A673 (cell line): ENCODE measurements at regions not wholly inside any gene's neighbourhood (a gene's known extent, or its start where the extent isn't known, plus 50 kb on each side); places are given as distances from the start of the nearest gene placed in this dataset.

Source experiments
- BruUV-seq: library from RNA; stranded (reverse); fragments of 400-500 nt; replicated peaks from 2 replicates; lab custom pipeline; 2021; lab: Mats Ljungman, UMichigan
- CTCF ChIA-PET: fragments of 300-600 bp; sonication (Branson Sonifier 250); formaldehyde crosslinking; loops from one replicate; lab custom pipeline; 2022; ENCODE audit warnings: antibody characterized with exemption; lab: Charles Lee
- POLR2A ChIA-PET: fragments of 300-600 bp; sonication (Branson Sonifier 250); formaldehyde crosslinking; loops from one replicate; lab custom pipeline; 2022; ENCODE audit warnings: antibody characterized with exemption; ENCODE audit not compliant: low non-redundant PET; lab: Charles Lee
- DNase-seq: peaks from one replicate; pipeline ENCODE4 v3.0.0-alpha.2; 2015; ENCODE audit warnings: low spot score
- H3K27ac ChIP-seq: fragments of 200-600 bp; sonication (generic); 2 replicates; pipeline ENCODE4 v1.5.1; 2016; ENCODE audit warnings: mixed run types, low read depth, mild to moderate bottlenecking, mixed read lengths, antibody characterized with exemption, low read length; ENCODE audit not compliant: poor library complexity, severe bottlenecking
- H3K27me3 ChIP-seq: fragments of 200-600 bp; sonication (generic); replicated peaks from 2 replicates; pipeline ENCODE4 v1.6.1; 2017; ENCODE audit warnings: mixed run types, low read depth, mild to moderate bottlenecking, mixed read lengths, antibody characterized with exemption, low read length; ENCODE audit not compliant: insufficient read depth, poor library complexity
- H3K36me3 ChIP-seq: fragments of 200-600 bp; sonication (generic); 2 replicates; pipeline ENCODE4 v1.6.1; 2016; ENCODE audit warnings: mixed run types, mild to moderate bottlenecking, mixed read lengths, antibody characterized with exemption, low read length; ENCODE audit not compliant: insufficient read depth, poor library complexity, severe bottlenecking
- H3K4me1 ChIP-seq: fragments of 200-600 bp; sonication (generic); 2 replicates; pipeline ENCODE4 v1.6.1; 2017; ENCODE audit warnings: mixed run types, mild to moderate bottlenecking, mixed read lengths, antibody characterized with exemption, low read length; ENCODE audit not compliant: insufficient read depth, poor library complexity, severe bottlenecking
- H3K4me3 ChIP-seq: fragments of 200-600 bp; sonication (generic); 2 replicates; pipeline ENCODE4 v1.5.1; 2016; ENCODE audit warnings: low read depth, mixed run types, mild to moderate bottlenecking, mixed read lengths, low read length; ENCODE audit not compliant: poor library complexity, severe bottlenecking
- H3K9me3 ChIP-seq: fragments of 200-600 bp; sonication (generic); 2 replicates; pipeline ENCODE4 v1.6.1; 2016; ENCODE audit warnings: mixed run types, low read depth, mild to moderate bottlenecking, mixed read lengths, antibody characterized with exemption, low read length; ENCODE audit not compliant: poor library complexity, severe bottlenecking
- EZH2 ChIP-seq: fragments of 200-600 bp; sonication (generic); IDR thresholded peaks from 2 replicates; pipeline ENCODE4 v1.6.1; 2017; ENCODE audit warnings: borderline replicate concordance, low read depth, mild to moderate bottlenecking, mixed read lengths, antibody characterized with exemption, low read length; ENCODE audit not compliant: poor library complexity, severe bottlenecking
- intact Hi-C: fragments of 100-400 bp; cut with micrococcal nuclease; formaldehyde crosslinking; loops from one replicate; pipeline ENCODE4 v1.10.0; 2022; ENCODE audit not compliant: unreplicated experiment
- TF ChIP-seq, protein P1 (sequence below): fragments of 300-800, 200-600 bp; sonication (generic); conservative IDR thresholded peaks from 2 replicates; pipeline ENCODE4 v1.5.1; 2017; ENCODE audit warnings: low read depth, mild to moderate bottlenecking, antibody characterized with exemption, low read length, moderate library complexity, mixed read lengths

DNA sequence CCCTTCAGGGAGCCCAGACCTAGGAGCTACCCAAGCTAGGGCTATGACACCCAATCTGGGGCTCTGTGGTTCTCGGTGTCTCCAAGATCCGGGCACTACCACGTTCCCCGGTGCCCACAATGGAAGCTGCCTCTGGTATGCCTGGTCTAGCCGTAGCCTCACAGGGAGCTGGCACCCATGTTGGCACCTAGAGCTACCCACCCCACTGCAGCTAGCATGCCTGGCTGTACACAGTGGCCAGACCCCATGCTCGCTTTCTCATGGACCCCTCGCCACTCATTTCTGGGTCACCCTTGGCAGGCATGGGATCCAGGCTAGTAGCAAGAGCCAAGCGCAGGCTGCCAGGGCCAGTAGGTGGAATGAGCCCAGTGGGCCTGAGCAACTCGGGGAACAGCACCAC lies 109.0 kb downstream of the CYLC2 start:
- Histone ChIP-seq H3K9me3 (peaks cover 25% of the 10 kb centered on the region), H3K36me3 (no peaks in the 10 kb centered on the region), H3K27ac (no peak overlapping the region), H3K27me3 (no peaks in the 10 kb centered on the region), H3K4me3 (no peak overlapping the region), H3K4me1 (no peaks in the 10 kb centered on the region)
- no peak for DNase-seq
- ChIA-PET CTCF (no interaction called here), POLR2A (no interaction called here)
- no TSS peak for BruUV-seq
- intact Hi-C loops = no loop called here
- no peak for TF ChIP-seq EZH2
- TF ChIP-seq, protein P1, sequence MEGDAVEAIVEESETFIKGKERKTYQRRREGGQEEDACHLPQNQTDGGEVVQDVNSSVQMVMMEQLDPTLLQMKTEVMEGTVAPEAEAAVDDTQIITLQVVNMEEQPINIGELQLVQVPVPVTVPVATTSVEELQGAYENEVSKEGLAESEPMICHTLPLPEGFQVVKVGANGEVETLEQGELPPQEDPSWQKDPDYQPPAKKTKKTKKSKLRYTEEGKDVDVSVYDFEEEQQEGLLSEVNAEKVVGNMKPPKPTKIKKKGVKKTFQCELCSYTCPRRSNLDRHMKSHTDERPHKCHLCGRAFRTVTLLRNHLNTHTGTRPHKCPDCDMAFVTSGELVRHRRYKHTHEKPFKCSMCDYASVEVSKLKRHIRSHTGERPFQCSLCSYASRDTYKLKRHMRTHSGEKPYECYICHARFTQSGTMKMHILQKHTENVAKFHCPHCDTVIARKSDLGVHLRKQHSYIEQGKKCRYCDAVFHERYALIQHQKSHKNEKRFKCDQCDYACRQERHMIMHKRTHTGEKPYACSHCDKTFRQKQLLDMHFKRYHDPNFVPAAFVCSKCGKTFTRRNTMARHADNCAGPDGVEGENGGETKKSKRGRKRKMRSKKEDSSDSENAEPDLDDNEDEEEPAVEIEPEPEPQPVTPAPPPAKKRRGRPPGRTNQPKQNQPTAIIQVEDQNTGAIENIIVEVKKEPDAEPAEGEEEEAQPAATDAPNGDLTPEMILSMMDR = no peak

DNA sequence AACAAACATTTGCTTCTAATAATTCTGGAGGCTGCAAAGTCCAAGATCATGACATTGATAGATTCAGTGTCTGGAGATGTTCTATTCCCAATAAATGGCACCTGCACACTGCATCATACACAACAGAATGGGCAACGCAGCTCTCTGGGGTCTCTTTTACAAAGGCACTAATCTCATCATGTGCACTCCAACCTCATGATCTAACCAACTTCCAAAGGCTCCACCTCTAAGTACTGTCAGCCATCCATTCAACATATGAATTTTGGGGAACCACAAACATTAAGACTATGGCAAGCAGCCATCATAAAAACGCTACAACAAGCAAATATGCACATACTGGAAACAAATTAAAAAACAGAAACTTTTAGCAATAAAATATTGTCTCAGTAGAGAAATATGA lies 121.1 kb downstream of the CYLC2 start:
- Histone ChIP-seq H3K4me1 (no peaks in the 10 kb centered on the region), H3K9me3 (peaks cover 18% of the 10 kb centered on the region), H3K36me3 (no peaks in the 10 kb centered on the region), H3K27ac (no peak overlapping the region), H3K4me3 (no peak overlapping the region), H3K27me3 (no peaks in the 10 kb centered on the region)
- POLR2A ChIA-PET = no interaction called here
- no peak for DNase-seq
- intact Hi-C loops = no loop called here
- no TSS peak for BruUV-seq
- TF ChIP-seq, protein P1 = no peak
- TF ChIP-seq EZH2 = no peak
- CTCF ChIA-PET = no interaction called here

DNA sequence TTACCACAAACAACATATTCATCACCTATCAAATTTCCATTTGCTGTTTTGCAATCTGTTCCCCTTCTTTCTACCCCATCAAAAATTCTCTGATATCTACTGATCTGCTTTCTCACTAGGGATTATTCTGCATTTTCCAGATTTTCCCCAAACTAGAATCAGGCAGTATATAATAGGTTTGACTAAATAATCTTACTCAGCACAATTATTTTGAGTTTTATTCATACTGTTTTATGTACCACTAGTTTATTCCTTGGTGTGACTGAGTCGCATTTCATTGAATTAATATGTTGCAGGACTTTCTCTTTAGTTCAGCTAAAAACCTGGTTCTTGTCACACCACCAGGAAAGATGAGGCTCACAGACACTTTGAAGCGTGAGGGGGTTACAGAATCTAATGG lies 131.4 kb downstream of the CYLC2 start:
- Histone ChIP-seq H3K27ac (no peak overlapping the region), H3K27me3 (no peaks in the 10 kb centered on the region), H3K36me3 (no peaks in the 10 kb centered on the region), H3K9me3 (peaks cover 33% of the 10 kb centered on the region), H3K4me3 (no peak overlapping the region), H3K4me1 (no peaks in the 10 kb centered on the region)
- DNase-seq = no peak
- intact Hi-C loops = no loop called here
- BruUV-seq = no TSS peak
- ChIA-PET POLR2A (no interaction called here), CTCF (no interaction called here)
- TF ChIP-seq, protein P1 = no peak
- TF ChIP-seq EZH2 = no peak
